NOMO-1 treated with dmso at 0.1 percent for 144 hours (cell line): ENCODE measurements at regions not wholly inside any gene's neighbourhood (a gene's known extent, or its start where the extent isn't known, plus 50 kb on each side); places are given as distances from the start of the nearest gene placed in this dataset.
"Not testable (repeated sequence)": the region's sequence is repeated elsewhere in the genome, so short reads cannot be mapped to it uniquely, and the experiment has no call there.

Experiments
- DNase-seq: peaks from one replicate; lab custom pipeline; 2025; ENCODE audit not compliant: unreplicated experiment; lab: John Stamatoyannopoulos, UW

DNA sequence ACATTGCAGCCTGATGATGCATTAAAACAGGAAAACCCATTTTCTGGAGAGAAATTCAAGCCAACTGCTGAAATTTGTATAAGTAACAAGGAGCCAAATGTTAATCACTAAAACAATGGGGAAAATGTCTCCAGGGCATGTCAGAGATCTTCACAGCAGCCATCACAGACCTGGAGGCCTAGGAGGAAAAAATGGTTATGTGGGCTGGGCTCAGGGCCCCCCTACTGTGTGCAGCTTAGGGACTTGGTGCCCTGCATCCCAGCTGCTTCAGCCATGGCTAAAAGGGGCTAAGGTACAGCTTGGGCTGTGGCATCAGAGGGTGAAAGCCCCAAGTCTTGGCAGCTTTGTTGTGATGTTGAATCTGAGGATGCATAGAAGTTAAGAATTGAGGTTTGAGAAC lies 479.8 kb downstream of the BCKDHB start:
- DNase-seq = no peak

DNA sequence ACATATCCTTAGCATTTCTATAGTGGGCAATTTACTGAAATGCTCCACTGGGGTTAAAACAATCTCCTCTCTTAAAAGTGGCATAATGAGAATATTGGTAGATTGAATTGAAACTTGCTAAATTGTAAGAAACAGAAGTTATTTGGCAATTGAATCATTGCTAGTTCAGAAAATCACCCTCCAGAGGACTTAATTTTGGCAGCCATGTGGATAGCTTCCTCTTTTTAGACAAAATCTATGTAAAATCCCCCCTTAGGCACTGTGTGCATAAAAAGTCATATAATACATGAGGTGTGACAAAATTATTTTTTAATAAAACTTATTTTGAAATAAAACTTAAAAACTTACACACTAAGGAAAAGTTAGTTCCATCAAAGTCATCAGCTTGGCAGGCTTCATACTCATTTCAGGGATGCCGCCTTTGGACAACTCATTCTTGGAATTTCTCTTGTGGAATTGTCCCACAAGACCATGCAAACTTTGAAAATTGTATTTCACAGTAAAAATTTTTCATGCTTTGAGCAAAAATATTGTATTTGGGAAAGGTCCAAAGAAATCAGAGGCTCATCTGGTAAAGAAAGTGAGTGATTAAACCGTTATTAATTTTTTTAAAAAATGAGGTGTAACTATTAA lies 473.0 kb downstream of the BCKDHB start:
- DNase-seq = no peak

DNA sequence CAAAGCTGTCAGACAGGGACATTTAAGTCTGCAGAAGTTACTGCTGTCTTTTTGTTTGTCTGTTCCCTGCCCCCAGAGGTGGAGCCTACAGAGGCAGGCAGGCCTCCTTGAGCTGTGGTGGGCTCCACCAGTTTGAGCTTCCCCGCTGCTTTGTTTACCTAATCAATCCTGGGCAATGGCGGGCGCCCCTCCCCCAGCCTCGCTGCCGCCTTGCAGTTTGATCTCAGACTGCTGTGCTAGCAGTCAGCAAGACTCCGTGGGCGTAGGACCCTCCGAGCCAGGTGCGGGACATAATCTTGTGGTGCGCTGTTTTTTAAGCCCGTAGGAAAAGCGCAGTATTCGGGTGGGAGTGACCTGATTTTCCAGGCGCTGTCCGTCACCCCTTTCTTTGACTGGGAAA lies 466.8 kb downstream of the BCKDHB start:
- not testable (repeated sequence) for DNase-seq

DNA sequence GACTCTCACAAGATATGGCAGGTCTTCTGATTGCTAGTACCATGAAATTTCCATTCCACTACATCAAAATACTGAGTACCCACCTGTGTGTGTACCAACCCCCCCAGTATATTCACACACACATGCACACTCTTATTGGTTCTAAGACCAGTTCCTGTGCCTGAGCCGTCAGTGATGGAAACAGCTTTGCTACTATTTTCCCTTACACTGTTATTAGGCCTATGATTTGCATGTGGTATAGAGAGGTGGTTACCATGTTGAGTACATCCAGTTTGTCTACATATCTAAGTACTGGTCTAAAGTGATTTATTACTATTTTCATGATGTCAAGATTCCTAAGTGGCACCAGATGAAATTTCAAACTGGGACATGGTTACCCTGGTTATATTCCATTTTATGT lies 459.9 kb downstream of the BCKDHB start:
- DNase-seq = no peak

DNA sequence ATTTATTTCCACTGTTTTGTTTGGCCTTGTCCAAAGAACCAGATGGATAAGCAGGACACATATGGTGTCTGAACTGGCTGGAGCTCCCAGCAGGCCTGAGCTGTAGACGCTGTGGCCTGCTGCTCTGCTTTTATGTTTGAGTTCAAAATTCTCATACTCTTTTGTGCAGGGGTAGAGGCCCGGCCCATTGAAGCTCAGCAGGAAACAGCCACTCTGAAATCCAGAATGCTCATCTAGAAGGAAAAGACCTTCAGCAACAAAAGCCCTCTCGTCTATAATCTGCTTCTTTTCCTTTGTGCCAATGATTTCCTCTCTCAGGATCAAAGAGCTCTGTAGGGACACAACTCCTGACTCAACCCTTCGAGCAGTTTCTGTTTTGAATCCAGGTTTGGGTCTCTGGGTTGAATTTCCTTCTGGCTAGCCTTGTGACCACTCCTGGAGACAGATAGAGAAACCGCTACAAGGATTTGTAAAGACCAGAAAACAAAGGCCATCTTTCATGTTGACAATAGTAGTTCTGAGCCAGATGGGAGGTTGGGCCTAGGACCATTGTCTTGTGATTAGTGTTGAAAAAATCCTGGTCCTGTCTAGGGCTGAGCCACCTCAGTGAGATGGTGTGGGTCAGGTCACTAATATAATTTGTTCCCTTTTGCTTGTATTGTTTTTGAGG lies 446.7 kb downstream of the BCKDHB start:
- DNase-seq = no peak

DNA sequence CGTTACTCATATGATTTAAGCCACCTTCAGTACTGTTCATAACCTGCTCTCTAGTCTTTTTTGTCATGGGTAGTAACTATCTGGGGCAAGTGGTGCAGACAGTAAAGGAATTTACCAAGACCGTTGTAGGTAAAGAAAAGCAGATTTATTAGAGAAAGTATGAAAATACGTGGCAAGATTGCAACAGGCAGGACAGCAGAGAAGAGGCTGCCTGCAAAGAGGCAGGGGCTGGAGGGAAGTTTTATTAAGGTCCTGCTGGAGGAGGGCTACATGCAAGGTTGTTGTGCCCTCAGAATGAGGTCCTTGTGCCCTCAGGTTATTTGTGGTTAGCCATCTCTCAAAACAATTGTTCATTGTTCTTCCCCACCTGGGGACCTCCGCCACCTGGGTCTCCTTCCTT lies 444.3 kb downstream of the BCKDHB start:
- DNase-seq = no peak

DNA sequence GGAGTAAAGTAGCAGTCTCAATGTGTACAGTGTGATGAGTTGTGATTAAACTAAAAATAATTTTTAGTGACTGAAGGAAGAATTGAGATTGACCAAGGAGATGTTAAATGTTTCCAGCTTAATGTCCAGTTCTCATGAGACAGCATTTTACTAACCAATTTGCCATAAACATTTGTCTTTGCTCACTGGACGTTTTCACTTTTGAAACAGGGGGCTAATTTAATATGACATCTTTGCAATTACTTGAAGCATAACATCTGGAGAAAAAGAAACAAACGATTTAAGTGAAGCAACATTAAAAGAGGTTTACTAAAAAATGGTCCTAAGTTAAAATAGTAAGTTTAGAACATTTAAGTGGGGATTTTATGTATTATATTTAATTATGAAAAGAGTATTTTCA lies 443.8 kb downstream of the BCKDHB start:
- no peak for DNase-seq

DNA sequence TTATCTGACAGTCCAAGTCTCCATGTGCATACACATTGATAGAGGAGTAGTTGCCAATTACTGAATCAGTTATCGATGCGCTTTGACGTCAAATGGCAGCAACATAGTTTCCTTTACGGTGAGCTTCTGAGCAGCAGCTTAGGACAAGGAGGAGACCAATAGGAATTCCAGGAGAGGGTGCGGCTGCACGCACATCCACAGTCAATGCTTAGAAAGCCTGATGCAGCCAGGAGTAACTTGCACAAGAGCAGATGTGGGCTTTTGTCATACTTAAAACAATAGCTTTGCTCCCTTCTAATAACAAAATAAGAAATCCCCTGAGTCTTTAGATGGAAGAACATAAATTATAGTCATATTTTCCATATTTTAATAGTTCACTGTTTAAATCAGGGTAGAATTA lies 442.1 kb downstream of the BCKDHB start:
- no peak for DNase-seq

DNA sequence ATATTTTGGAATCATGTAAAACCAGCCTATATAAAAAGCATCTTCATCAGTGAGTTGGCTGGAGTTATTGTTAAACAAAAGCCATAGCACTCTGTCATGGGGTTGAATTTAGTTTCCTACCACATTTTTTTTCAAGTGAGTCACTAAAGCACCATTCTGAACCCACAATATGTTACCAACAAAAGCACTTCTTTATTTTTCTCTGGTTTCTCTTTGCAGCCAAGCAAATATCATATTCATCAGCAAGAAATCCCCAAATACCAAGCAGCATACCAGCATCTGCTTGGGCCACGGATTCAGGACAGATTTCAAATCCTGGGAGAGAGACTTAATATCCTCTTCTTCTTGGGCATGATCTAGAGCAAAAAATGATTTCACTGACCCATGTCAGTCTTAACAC lies 441.4 kb downstream of the BCKDHB start:
- no peak for DNase-seq

DNA sequence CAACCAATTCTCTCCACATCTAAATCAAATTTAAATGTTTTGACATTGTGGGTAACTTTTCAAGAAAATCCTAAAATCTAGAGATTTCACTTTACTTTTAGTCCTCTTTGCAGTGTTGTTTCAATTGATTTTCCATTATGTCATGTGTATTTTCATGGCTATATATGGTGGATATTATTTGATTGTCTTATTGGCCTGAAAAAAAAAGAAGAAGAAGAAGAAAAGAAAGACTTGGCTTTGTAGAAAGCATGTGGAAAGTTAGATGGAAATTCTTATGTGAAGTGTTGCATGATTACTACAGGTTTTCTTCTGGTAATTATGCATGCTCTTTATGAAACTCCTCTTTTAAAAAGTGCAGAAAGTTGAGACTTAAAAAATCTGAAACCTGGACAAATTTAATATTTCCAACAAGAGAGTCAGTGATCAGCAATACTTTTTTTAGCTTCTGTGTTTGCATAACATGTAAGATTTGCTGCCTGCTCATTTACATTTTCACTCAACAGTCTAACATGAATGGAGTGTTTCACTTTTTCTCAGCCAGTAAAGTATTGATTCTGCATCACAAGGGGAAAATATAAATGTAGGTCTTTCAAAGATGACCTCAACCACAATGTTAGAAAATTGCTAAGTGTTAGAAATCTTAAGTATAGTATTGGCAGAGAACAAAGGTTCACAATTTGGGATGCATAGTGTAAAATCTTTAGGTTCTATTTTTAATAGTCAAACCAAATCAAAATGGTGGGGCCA lies 438.7 kb downstream of the BCKDHB start:
- DNase-seq = no peak

DNA sequence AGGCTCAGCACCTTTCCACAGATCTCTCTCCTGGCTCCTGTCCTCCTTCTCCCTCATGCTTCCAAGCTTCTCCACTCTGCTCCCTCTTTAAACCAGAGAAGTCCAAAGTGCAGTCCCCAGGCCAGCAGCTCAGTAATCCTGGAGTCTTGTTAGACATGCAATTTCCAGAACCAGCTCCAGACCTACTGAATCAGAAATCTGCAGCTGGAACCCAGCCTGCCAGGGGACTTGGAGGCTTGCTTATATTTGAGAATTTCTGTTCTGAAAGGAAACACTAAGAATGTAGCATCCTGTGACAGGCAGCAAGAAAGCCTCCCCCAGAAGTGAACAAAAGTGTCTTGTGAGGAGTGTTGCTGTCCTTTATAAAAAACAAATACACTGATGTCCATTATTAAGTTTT lies 438.1 kb downstream of the BCKDHB start:
- DNase-seq = no peak

DNA sequence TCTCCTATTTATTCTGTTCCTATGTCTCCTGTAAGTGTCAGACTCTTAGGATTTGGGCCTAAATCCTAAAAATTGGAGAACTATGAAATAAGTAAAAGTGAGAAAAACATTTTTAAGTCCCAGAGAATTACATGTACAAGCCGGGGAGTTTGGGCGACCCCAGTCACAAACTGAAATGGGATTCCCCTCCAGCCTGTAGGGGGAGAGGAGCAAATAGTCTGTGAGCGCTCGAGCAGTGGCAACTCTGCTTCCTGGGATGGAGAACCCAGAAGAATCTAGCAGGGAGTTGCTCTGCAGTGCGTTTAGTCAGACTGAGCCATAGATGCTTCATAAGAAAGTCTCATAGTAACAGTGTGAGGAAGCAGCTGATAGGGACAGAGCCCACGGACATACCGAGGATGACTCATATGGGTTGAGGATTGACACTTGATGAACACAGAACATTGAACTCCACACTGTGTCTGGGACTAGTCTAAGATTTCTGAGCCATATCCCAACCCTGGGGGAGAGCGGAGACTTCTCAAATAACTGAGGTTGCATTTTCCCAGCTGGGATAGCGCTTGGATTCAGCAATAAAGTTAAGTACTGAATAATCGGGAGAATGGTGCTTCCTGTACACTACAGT lies 437.2 kb downstream of the BCKDHB start:
- no peak for DNase-seq

DNA sequence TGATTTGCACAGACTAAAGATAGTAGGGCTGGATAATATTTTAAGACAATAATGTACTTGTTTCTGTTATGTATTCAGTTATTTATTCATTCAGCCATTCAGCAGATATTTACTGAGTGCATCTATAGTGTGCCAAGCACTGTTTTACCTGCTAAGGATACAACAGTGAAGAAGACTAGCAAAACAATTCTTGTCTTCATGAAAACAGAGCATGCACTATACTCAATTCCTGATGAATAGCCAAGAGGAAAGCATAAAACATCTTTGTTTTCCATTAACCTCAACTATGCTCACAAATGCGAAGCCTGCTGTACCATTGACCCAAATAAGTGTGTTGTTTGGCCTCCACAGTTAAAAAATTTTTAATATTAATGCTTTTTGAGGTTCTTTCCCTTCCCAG lies 436.7 kb downstream of the BCKDHB start:
- no peak for DNase-seq

DNA sequence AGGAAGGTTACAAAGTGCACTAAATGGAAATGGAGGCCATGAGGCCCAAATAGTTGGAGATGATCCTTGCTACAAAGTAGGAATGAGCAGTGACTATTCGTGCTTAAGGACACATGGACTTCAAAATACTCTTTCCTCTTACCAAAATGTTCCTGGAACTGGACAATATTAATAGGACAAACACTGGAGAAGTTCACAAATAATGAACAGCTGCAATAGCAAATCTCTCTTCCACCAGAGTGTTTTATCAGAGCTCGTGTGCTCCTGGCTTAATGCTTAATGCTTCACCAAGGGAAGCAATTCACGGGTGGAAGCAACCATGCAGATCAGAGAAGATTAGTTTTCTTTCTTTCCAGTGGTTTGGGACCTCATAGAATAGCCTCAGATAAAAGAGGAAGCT lies 435.4 kb downstream of the BCKDHB start:
- no peak for DNase-seq

DNA sequence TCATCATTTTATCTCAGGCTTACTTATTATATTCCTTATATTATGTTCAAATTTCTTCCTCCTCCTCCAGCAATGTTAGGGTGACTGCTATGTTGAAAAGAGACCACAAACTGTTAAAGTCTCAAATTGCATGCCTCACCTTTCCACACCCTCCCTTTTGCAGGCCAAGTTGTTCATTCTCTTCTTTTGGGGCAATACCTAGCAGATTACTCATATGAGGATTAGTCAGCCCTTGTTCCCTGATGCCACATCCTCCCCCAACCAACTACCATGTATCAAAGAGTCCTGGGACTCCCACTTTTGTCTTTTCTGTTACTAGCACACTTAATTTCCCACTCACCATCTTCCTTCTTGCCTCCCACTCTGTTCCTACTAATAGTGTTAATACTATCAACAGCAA lies 434.7 kb downstream of the BCKDHB start:
- no peak for DNase-seq

DNA sequence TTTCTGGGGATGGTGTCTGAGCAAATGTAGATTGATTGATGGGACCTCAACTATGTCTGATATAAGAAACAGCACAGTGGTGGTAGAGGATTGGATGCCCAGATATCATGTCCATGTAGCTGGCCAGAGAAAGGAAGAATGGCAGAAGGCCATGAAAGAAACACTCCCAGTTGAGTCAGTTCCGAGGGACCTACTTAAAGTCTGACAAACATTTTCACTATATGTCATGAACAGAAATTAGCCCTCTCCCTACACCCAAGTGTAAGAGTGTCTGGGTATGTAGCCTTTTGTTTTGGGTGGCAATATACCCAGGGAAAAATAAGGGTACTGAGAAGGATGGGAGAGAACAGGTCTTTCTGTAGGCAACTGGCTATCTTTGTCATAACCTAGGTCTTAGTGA lies 434.2 kb downstream of the BCKDHB start:
- no peak for DNase-seq

DNA sequence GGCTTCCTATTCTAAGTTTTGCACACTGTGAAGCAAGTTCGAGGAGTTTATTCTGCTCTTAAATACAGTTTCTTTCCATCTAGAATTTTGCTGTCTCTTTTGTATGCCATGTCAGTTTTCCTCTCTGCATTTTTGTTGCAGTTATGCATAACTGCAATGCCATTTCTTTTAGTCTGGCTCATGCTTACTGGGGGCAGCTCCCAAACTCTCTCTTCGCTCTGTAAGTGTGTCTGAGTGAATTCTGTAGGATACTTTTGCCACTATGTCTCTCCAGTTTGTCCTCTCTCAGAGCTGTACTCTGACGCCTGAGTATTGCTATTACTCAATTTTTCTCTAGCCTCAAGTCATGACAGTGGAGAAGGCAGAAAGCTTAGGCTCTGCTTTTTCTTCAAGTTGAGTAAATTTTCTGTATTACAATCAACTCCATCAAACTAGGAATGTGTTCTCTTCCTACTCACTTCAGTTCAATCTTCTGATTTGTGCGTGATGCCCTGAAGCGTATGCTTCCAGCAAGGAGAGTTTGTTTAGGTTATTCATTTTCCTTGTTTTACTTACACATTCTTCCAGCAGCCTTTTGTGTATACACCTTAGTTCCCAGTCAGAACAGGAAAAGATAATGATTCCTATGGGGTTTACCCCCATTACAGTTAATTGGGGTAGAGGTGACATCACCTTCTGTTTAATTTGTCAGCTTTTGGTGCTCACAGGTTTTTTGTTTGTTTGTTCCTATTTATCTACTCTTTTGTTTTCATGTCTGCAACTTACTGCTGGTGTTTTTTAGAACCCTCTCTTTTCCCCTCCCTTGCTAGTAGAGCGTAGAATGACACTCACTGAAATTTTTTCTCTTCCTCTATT lies 430.9 kb downstream of the BCKDHB start:
- no peak for DNase-seq

DNA sequence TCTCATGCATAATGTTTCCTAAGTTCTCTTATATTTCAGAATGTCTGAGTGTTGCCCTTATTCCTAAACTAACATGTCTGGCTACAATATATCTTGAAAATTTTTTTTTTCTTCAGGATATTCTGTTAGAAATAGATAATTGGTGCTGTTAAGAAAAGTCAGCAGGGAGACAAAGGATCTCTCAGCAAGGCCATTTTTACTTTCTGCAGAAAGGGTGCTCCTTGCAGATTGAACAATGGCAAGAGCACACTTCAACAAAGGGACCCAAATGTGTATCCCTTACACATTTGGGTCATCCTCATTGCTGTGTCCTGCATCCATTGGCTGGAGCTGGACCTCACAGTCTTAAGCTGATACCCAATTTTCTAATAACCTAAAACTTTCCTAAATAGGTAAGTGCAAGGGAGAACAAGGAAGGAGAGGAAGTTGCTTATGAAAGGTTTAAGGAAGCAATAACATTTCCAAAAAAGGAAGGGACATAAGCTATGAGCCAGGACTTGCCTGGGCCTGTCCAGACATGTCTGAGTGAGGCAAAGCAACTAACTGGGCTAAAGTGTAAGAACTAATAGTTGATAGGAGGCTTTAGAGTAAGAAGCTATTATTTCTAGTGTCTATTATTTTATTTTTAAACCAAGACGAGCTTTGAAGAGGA lies 429.6 kb downstream of the BCKDHB start:
- DNase-seq = no peak

DNA sequence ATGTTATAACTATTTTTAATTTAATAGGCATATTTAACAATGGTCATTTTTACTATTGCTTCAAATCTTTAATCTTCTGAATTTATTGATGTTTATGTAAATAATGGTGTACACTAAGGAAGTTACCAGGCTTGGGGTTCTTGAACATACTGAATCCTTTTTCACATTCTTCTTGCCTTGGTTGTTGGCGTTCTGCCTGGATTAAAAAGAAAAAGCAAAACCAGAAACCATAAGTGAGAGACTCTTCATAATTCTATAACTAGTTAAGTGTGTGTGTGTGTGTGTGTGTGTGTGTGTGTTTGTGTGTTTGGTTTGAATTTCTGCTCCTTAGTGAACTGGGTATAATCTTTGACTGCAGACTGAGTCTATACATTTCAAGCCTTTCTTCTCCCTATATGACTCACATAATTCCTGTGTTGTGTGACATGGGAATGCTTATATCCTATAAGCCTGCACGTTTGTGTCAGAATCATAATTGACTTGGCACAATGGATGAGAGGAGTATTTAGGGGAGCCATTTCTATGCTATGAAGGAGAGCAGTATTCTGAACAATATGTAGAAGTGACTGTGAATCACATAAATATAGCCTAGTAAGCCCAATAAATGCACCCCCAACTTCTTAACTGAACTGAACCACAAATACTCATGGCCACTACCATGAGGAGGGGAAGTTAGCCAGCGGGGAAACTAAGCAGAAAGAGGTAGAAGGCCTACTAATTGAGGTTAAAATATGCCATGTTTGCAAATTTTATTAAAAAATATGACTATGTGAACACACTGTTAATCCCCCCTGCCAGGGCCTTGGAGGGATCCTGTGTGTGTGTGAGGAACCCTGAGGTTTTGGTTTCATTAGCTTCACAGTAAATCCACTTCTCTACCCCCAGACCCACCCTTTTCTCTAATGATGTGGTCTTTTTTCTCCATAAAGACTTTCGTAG lies 425.5 kb downstream of the BCKDHB start:
- no peak for DNase-seq
